ELF-1 (cell line): ENCODE measurements at regions not wholly inside any gene's neighbourhood (a gene's known extent, or its start where the extent isn't known, plus 50 kb on each side); places are given as distances from the start of the nearest gene placed in this dataset.

Source experiments
- DNase-seq: peaks from one replicate; pipeline ENCODE4 v3.0.0-alpha.2; 2016; ENCODE audit warnings: low read depth, low spot score

DNA sequence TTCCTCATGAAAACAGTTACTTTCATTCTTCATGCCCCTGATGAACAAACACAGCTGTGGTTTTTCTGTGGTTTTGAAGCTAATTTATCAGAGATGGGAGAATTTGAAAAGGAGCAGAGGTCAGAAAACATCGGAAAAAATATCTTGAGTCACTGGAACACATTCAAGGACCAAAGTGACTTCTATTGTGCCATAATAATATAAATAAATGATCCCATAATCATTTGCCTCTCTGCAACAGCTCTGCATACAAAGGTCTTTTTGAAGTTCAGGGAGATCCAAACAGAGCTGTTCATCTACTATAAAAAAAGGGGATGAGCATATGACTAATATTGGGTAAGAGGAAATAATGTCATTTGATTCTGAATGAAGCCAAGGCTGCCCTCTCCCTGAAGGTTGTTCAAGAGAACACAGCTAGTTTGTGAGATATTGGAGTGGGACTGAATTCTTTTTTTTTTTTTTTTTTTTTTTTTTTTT is 201.3 kb upstream of the GALNT5 start:
- DNase-seq: no peak

DNA sequence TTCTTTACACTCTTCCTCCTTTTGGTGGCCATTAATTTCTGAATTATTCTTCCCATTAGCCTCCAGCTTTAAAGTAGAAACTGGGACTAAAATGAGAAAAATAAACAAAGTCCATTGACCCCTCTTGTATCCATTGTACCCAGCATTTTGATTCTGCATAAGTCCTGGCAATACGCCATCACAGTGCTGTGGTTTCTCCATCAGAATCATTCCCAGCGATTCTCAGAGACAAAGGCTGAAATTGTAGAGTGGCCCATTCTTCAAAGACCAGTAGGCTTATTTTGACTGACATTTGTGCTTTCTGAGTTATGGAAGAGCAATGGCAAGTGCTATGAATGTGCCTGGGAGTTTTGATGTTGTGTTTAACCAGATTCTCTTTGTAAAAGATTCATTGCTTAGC is 199.3 kb upstream of the GALNT5 start:
- no peak for DNase-seq

DNA sequence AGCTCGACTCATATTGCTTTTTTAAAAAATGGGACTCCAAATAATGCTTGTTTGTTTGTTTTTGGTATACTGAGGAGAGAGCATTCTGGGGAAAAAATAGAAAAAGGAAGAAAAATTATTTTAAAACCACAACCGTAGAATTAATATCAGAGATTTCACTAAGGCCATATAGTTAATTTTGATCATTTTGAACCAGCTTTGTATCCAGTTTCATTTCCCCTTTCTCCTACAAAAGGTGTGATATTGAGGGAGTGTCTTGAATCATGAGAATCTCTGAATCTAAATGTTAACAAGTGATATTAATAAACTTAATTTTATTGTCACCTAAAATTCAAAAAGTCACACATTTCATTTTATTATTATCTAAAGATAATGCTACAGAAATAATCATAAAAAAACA is 198.5 kb upstream of the GALNT5 start:
- no peak for DNase-seq

DNA sequence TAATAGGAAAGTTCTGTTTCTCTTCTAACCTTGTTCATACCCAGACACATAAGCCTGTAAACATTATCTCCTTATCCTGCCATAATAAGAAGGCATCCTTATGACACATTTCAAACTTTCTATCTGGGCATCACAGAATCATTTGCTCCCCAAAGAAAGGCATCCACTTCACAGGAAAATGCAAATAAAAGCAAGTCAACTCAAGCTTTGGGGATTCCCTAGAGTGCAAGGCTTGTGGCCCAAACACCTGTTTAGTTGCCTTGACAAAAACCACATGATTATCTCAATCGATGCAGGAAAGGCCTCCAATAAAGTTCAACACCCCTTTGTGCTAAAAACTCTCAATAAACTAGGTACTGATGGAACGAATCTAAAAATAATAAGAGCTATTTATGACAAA is 195.7 kb upstream of the GALNT5 start:
- no peak for DNase-seq

DNA sequence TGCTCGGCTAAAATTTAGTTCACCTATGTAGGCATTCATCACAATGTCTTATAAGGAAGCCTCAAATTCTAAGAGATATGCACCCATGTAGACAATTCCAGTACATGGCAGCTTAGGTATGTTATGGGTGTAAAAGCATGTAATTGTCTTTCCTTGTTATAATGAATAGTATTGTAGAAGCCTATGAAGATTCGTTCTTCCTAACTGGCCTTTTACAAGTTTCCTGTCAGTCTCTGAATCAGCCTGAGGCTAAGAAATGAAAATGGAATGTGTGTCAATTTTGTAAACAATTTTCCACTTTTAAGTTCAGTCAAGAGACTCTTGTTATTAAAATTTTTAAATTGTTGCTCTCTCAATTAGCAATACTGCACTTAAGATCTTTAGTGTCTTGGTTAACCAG is 189.9 kb upstream of the GALNT5 start:
- no peak for DNase-seq

DNA sequence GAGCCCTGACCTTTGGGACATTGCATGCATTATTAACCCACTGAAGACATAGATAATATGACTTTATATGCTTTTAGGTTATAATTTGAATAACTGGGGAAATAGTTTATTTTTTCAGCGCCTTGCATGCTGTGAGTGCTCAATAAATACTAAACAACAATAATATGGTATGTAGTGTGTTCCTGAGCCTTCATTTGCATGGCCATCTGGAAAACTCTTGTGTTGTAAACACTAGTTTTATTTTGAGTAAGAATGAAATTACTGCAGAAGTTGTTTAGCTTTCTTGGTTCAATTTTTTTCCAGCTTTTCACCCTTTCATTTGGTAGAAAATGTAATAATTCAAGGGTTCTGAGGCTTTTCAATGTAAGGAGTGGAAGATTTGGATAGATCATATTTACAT is 189.3 kb upstream of the GALNT5 start:
- no peak for DNase-seq

DNA sequence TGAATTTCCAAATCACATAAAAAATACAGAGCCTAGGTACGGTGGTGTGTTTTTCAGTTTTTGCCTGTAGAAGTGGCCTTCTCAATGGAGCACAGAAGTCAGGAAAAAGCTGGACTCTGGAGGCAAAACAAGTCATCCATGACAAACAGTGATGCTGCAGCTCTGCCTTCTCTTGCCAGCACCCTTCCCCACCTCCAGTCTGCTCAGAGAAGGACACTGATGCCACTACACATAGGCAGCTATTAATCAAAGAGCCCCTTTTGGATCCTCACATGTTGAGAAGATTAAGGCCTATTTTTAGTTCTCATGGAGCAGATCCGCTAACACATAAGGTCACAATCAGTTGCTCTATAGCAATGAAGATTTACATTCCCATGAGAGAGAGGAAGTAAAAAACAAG is 181.6 kb upstream of the GALNT5 start:
- no peak for DNase-seq

DNA sequence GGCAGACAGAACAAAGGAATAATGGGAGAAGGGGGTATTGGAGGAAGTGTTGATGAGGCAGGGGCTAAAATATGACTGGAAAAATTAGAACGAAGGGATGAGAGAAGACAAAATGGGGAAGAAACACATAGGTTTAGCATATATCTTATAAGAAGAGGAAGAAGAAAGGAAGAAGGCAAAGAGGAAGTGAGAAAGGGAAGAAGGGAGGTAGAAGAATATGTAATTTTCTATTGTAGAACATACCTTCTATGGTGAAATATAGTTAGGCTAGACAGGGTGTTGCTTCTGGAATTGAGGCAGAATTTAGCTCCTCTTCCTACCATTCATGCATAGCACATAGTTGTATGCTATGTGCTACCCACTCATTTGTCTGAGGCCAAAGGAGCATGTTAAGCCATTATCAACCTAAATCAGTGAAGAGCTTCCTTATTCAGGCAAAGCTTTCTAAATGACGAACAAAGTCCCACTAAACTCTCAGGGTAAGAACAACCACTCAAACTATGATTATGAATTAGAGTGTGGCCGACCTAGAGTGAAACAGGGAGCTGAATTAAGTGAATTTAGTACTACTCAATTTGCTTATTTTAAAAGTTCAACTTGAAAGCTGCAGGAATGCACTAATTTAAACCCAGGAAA is 180.9 kb upstream of the GALNT5 start:
- no peak for DNase-seq

DNA sequence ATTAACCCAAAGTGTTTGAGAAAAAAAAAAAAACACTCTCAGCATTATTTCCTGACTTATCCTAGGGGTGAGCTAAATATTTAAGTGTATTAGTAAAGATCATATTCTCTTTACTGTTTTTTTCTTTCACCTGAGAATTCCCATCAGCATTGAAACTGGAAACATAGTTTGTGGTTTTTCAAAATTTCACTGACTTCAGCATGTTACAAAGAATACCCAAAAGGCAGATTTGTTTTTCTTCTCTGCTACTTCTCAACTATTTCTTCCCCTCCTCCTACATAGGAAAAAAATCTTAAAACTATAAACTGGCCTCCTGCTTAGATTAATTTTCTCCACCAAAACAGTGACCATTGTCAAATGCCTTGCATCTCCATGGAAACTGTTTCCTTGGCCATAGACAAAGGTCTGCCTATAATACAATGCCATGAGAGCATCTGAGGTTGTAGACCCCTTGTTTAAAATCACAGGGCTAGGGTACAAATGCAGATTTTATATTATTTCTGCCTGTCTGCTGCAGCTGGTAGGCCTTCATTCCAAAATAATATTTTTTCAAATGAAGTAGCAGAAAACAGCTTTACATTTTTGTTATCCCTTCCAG is 179.7 kb upstream of the GALNT5 start:
- no peak for DNase-seq

DNA sequence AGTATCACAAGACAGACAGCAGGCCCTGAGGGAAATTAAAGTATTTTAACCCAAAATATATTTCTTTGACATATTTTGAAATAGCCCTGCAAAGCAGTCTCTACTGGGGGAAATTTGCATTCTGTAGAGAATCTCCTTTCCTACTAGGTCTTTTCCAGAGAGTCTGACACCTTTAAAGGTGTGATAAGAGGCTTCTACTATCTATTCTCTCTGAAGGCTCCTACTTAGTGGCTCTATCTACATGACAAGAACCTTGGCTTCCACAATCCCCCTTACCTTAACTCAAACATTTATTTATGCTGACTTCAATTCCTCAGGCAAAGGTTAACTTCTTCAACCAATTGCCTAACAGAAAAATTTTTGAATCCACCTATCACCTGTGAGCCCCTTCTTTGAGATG is 174.6 kb upstream of the GALNT5 start:
- DNase-seq: no peak

DNA sequence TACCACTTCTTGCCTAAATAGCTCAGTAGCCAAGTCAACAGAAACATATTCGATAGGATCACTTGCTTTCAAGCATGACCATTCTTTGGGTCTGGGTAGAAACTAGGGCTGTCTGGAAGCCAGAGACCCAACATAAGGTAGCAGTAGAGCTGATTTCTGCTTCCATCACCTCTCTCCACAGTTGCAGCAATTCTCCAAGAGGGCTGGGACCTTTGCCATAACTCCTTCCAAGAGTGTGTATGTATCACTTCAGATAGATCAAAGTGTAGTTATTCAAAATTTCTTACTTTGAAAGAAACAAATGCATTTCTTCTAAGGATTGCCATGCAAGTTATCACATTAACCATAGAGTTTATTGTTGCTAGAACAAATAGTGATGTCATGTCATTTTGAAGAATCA is 172.0 kb upstream of the GALNT5 start:
- no peak for DNase-seq

DNA sequence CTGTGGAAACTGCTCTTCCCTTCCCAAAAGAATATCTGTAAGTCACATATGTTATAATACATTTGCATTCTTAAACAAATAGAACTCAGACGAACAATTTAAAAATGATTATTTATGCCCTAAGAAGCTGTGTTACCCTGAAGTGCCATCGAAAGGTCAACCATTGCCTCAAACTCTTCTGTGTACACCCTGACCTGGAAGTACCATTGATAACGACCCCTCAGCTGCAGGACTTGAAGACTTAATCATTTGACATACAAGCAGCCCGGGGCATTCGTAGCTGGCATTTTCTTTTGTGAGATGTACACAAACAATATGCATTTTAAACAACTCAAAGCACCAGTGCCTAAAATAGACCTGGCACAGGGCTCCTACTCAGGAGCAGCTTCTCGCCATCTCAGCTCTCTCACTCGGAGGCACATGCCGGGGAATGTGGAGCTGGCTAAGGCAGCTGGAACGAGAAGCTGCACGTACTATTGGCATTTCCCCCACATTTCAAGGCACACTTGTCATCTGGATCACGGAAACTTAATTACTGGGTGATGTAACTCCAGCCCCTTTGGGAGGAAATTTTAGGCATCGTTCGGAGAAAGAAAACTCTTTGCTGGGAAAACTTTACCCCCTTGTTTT is 170.0 kb upstream of the GALNT5 start:
- no peak for DNase-seq

DNA sequence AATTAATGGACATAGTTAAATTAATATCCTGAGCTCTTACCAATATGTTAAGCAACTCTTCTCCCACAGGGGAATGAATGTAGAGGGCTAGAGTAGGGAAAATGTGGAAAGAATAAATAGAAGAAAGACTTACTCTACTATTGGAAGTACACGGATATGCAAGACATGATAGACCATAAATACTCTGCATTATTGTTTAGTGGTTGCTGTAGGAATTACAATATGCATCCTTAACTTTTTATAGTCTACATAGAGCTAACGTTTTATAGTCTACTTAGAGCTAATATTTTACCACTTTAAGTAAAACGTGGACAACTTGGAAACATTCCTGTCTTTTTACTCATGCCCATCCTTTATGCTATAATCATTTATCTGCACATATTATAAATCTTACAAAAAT is 163.8 kb upstream of the GALNT5 start:
- DNase-seq: no peak

DNA sequence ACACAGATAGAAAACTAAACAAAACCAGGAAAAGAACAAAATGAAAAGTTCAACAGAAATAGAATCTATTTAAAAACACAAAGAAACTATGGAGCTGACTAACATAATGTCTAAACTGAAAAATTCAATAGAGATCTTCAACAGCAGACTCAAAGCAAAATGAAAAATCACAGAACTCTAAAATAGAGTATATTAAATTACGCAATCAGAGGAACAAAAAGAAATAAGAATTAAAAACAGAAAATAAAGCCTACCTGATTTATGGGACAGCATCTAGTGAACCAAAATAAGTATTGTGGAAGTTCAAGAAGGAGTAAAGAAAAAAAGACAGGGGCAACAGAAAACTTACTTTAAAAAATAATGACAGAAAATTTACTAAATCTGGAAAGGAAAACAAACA is 152.1 kb upstream of the GALNT5 start:
- no peak for DNase-seq

DNA sequence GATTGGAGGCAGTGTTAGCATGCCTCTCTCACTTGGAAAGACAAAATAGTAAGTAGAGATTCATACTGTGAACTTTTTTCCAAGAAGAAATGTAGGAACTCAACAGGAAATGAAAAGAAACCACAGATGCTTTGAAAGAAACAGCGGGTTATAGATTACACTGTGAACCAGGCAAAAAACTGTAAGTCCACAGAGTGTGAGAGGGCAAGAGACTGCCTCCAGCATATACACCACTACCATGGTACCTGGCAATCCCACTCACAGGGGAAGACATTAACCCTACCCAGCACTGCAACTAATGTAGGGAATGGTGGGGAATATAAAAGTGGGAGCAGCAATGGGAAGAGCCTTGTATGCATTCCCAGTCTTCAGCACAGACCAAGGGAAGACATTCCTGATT is 150.6 kb upstream of the GALNT5 start:
- no peak for DNase-seq

DNA sequence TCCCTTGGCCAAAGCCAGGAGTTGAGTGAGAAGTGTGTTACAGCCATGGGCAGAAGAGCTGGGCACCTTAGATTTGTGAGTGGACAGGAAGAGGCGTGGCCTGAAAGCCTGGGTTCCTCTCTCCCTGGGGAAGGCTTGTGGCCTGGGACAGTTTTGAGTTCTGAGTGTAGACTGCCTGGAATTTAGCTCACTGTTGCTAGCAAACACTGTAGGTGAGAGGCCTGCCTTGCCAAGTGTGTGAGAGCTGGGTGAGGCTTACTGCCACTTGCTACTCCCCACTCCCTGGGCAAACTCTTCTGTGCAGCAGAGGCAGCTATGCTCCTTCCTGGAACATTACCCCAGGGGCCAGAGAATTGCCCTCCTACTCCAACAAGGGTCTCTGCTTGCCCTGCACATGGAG is 150.0 kb upstream of the GALNT5 start:
- no peak for DNase-seq

DNA sequence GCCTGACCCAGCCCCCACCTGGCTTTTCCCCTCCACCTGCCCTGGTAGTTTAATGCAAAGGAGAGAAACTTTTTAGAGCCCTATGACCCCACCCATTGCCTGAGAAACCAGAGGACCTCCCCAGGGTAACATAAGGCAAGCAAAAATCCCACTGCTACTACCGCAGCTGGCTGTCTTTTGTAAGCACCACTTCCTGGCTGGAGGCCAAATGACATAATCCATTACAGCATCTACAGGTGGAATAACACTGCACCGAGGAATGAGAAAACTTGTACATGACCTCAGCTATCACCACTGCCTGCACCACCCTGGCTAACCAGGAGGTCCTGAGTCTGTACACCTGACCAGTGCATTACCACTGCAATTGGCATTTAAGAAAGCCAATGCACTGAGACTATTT is 149.6 kb upstream of the GALNT5 start:
- DNase-seq: no peak

DNA sequence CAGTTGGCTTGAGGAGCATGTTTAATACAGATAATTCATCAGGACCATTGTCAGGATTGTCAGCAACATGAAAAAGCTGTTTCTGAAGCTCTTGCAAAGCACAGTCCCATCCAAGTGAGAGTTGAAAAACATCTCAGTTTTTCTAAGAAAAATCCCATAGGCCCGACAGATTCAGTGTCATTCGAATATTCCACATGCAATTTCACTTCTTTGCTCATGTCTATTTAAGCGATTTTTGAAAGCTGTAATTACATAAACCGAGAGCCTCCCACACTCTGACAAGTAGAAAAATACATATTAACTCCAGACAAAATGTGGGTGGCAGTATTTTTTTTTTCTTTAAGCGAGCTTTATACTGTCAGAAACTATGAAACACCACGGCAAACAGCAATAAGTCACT is 134.7 kb upstream of the GALNT5 start:
- no peak for DNase-seq

DNA sequence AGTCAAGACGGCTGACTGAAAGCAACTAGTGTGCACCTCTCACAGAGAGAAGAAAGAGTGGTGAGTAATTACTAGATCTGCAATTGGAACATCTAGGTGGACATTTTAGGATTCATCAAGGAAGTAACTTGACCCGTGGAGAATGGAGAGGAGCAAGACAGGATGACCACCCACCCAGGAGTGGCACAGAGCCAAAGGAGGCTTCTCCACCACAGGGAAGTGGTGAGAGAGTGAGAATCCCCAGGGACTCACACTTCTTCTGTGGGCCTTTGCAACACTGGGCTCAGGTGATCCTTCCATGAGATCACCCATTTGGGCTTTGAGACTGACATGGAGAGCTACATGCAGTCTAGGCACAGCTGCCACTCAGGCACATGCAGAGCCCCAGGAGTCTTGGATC is 132.8 kb upstream of the GALNT5 start:
- DNase-seq: no peak

DNA sequence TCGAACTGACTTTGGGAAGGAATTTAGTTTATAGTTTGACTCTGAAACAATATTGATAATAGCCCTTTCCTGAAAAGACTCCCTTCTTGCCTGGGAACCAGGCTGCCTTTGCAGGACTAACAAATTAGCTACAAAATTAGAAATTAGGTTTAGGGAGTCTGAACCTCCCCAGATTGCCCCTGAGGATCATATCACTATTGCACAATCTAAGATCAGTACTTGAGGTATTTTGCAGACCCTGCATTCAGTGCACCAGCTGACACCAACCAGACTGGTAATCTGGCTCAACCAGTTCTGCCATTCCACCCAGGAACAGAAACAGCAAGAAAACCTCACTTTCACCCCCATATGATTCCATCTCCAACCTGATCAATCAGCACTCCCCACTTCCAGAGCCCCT is 131.8 kb upstream of the GALNT5 start:
- peak; percentile 12 for DNase-seq

DNA sequence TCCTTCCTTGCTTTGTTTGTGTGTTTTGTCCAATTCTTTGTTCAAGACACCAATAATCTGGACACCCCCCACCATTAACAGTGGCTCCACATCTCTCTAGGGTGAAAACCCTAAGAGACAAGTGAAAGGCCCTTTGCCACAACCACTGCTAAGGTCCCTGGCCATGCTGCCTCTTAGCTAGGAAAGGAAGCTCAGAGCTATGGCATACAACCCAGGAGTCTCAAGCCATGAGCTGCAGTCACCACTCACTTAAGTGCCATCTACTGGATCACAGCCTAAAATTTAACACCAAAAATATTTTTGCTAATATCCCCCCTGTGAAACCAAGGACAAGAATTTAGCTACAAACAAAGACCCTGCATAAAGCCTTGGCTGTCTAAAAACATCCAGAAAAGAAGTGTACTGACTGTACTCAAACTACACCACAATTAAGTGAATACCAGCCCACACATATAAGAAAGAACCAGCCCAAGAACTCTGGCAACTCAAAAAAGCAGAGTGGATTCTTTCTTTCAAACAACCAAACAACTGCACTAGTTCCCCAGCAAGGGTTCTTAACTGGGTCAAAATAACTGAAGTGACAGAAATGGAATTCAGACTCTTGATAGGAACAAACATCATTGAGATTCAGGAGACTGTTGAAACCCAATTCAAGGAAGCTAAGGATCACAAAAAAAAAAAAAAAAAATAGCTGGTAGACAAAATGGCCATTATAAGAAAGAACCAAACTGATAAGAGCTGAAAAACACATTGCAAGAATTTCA is 130.1 kb upstream of the GALNT5 start:
- no peak for DNase-seq

DNA sequence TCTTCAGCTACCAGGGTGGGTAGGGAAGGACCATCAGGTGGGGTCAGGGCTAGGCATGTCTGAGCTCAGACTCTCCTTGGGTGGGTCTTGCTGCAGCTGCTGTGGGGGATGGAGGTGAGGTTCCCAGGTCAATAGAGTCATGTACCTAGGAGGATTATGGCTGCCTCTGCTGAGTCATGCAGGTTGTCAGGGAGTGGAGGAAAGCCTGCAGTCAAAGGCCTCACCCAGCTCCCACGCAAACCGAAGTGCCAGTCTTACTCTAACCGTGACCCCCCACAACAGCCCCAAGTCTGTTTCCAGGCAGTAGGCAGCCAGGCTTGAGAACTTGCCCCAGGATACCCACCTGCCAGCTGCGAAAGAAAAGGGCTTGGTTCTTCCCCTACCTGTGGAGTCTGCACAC is 113.6 kb upstream of the GALNT5 start:
- no peak for DNase-seq

DNA sequence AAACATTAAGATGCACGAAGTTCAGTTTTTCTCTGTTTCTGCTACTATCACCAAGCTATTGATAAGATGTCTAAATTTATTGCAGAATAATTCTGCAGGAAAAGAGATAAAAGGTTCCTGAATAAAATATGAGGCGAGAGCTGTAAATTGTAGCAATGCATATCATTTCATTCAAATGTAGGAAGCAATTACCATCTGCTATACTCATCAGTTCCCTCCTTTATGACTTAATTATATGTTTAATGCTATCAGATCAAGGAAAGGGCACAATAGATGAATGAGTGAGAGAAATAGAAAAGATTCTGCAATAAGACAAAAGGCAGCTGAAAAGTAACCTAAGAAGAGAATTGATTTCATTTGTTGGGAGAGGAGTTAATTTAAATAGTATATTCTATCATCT is 108.2 kb upstream of the GALNT5 start:
- no peak for DNase-seq
